SKM-1 (cell line): ENCODE measurements at regions not wholly inside any gene's neighbourhood (a gene's known extent, or its start where the extent isn't known, plus 50 kb on each side); places are given as distances from the start of the nearest gene placed in this dataset.
A peak's percentile ranks its signal among the peaks of the same experiment; 100 is the strongest.
"Not testable (repeated sequence)": the region's sequence is repeated elsewhere in the genome, so short reads cannot be mapped to it uniquely, and the experiment has no call there.

Experiments used
- DNase-seq: peaks from one replicate; lab custom pipeline; 2025; ENCODE audit not compliant: unreplicated experiment; lab: John Stamatoyannopoulos, UW

GRCh38 chr2:17257189-17257909 lies 260.9 kb downstream of the RAD51AP2 start:
- DNase-seq: no peak

- DNase-seq: no peak
Observed at GRCh38 chr2:17255071-17255470, 263.2 kb downstream of the RAD51AP2 start.

- DNase-seq: no peak
Observed at GRCh38 chr2:17254421-17254820, 263.8 kb downstream of the RAD51AP2 start.

GRCh38 chr2:17252258-17252657 lies 266.0 kb downstream of the RAD51AP2 start:
- no peak for DNase-seq

- no peak for DNase-seq
Observed at GRCh38 chr2:17251171-17251570, 267.1 kb downstream of the RAD51AP2 start.

- DNase-seq: no peak
Observed at GRCh38 chr2:17249249-17249648, 269.0 kb downstream of the RAD51AP2 start.

- no peak for DNase-seq
Observed at GRCh38 chr2:17245906-17246305, 272.3 kb downstream of the RAD51AP2 start.

GRCh38 chr2:17242813-17243485 lies 275.3 kb downstream of the RAD51AP2 start:
- no peak for DNase-seq

GRCh38 chr2:17239550-17239949 lies 278.7 kb downstream of the RAD51AP2 start:
- no peak for DNase-seq

GRCh38 chr2:17235167-17235566 lies 283.1 kb downstream of the RAD51AP2 start:
- DNase-seq: no peak

GRCh38 chr2:17232776-17233556 lies 285.3 kb downstream of the RAD51AP2 start:
- no peak for DNase-seq

- no peak for DNase-seq
Observed at GRCh38 chr2:17231394-17231965, 286.8 kb downstream of the RAD51AP2 start.

- DNase-seq: no peak
Observed at GRCh38 chr2:17229414-17229813, 288.8 kb downstream of the RAD51AP2 start.

- no peak for DNase-seq
Observed at GRCh38 chr2:17228461-17228860, 289.8 kb downstream of the RAD51AP2 start.

GRCh38 chr2:17227856-17228255 lies 290.4 kb downstream of the RAD51AP2 start:
- DNase-seq: no peak

GRCh38 chr2:17226941-17227490 lies 291.2 kb downstream of the RAD51AP2 start:
- no peak for DNase-seq

- DNase-seq: no peak
Observed at GRCh38 chr2:17223211-17223610, 295.0 kb downstream of the RAD51AP2 start.

GRCh38 chr2:17208511-17208910 lies 309.7 kb downstream of the RAD51AP2 start:
- no peak for DNase-seq

GRCh38 chr2:17206771-17207170 lies 311.5 kb downstream of the RAD51AP2 start:
- DNase-seq: no peak

GRCh38 chr2:17204214-17204613 lies 314.0 kb downstream of the RAD51AP2 start:
- DNase-seq: not testable (repeated sequence)

- peak; percentile 67 for DNase-seq
Observed at GRCh38 chr2:17202628-17203027, 315.6 kb downstream of the RAD51AP2 start.
